MM.1S (cell line): ENCODE measurements at regions not wholly inside any gene's neighbourhood (a gene's known extent, or its start where the extent isn't known, plus 50 kb on each side); places are given as distances from the start of the nearest gene placed in this dataset.

ENCODE experiments used
- DNase-seq: peaks from one replicate; pipeline ENCODE4 v3.0.0-alpha.2; 2015
- H2AFZ ChIP-seq: fragments of 300-600 bp; sonication (generic); 2 replicates; pipeline ENCODE4 v1.6.0; 2016; ENCODE audit warnings: antibody characterized with exemption, low read length
- H3F3A ChIP-seq: fragments of 300-600 bp; sonication (generic); 2 replicates; pipeline ENCODE4 v1.6.1; 2016; ENCODE audit warnings: mild to moderate bottlenecking, antibody characterized with exemption, low read length, moderate library complexity, mixed read lengths; ENCODE audit not compliant: insufficient read depth
- H3K27ac ChIP-seq: fragments of 300-600 bp; sonication (generic); 2 replicates; pipeline ENCODE4 v1.5.1; 2016; ENCODE audit warnings: mild to moderate bottlenecking, low read length
- H3K27me3 ChIP-seq: fragments of 300-600 bp; sonication (generic); replicated peaks from 2 replicates; pipeline ENCODE4 v1.6.0; 2016; ENCODE audit warnings: low read length; ENCODE audit not compliant: insufficient read depth
- H3K36me3 ChIP-seq: fragments of 300-600 bp; sonication (generic); replicated peaks from 2 replicates; pipeline ENCODE4 v1.6.1; 2016; ENCODE audit warnings: mild to moderate bottlenecking, low read length, mixed read lengths; ENCODE audit not compliant: insufficient read depth
- H3K4me1 ChIP-seq: fragments of 300-600 bp; sonication (generic); 2 replicates; pipeline ENCODE4 v1.6.1; 2016; ENCODE audit warnings: low read length, mixed read lengths
- H3K4me2 ChIP-seq: fragments of 300-600 bp; sonication (generic); 2 replicates; pipeline ENCODE4 v1.6.0; 2016; ENCODE audit warnings: low read depth, low read length
- H3K4me3 ChIP-seq: fragments of 300-600 bp; sonication (generic); 2 replicates; pipeline ENCODE4 v1.5.1; 2016; ENCODE audit warnings: low read length, mixed read lengths
- H3K79me2 ChIP-seq: fragments of 300-600 bp; sonication (generic); 2 replicates; pipeline ENCODE4 v1.6.1; 2016; ENCODE audit warnings: mixed run types, low read length, mixed read lengths
- H3K9ac ChIP-seq: fragments of 300-600 bp; sonication (generic); 2 replicates; pipeline ENCODE4 v1.6.1; 2016; ENCODE audit warnings: low read length, mixed read lengths
- H3K9me2 ChIP-seq: fragments of 300-600 bp; sonication (generic); replicated peaks from 2 replicates; pipeline ENCODE4 v1.6.1; 2016; ENCODE audit warnings: mild to moderate bottlenecking, low read length, mixed read lengths; ENCODE audit not compliant: insufficient read depth
- H3K9me3 ChIP-seq: fragments of 300-600 bp; sonication (generic); replicated peaks from 2 replicates; pipeline ENCODE4 v1.6.1; 2016; ENCODE audit warnings: mild to moderate bottlenecking, low read length, mixed read lengths; ENCODE audit not compliant: insufficient read depth
- H4K20me1 ChIP-seq: fragments of 300-600 bp; sonication (generic); 2 replicates; pipeline ENCODE4 v1.6.1; 2016; ENCODE audit warnings: mild to moderate bottlenecking, low read length, moderate library complexity, mixed read lengths; ENCODE audit not compliant: insufficient read depth
- CTCF ChIP-seq: fragments of 300-600 bp; sonication (generic); IDR thresholded peaks from 2 replicates; pipeline ENCODE4 v1.5.1; 2016; ENCODE audit warnings: antibody characterized with exemption, low read length, mixed read lengths
- EZH2 ChIP-seq: fragments of 300-600 bp; sonication (generic); optimal IDR thresholded peaks from 2 replicates; pipeline ENCODE3; 2017; ENCODE audit warnings: low read depth, mild to moderate bottlenecking, antibody characterized with exemption, low read length, mixed read lengths
- EZH2phosphoT487 ChIP-seq: fragments of 300-600 bp; sonication (generic); IDR thresholded peaks from 2 replicates; pipeline ENCODE4 v1.6.1; 2018; ENCODE audit warnings: antibody characterized with exemption, low read length

DNA sequence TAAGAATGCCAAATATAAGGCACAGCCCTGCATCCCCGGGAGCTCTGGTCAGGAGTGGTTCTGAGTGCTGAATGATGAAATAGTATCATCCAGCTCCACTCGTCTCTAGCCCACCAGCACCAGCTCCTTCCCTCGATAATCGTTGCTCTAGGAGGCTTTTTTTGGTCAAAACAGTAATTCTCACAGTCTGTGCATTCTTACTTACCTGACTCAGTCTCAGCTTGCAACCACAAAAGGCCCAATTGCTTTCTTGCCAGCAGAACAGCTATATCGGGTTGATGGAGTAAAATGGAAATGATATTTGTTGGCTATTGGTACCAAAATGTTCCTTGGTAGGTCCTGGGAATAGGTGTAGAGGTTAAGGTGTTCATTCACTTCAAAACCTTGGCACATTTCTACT is 94.8 kb downstream of the BMP4 start:
- Histone ChIP-seq H3K79me2 (no peaks in the 10 kb centered on the region), H4K20me1 (no peaks in the 10 kb centered on the region), H3K9me2 (no peaks in the 10 kb centered on the region), H3K9me3 (no peaks in the 10 kb centered on the region), H3F3A (no peaks in the 10 kb centered on the region), H3K27ac (no peak overlapping the region), H2AFZ (no peak overlapping the region), H3K4me1 (no peaks in the 10 kb centered on the region), H3K36me3 (no peaks in the 10 kb centered on the region), H3K4me3 (no peak overlapping the region), H3K27me3 (no peaks in the 10 kb centered on the region), H3K4me2 (no peak overlapping the region), H3K9ac (no peak overlapping the region)
- TF ChIP-seq EZH2phosphoT487, result no peak
- TF ChIP-seq CTCF, result no peak
- no peak for TF ChIP-seq EZH2
- DNase-seq, result no peak

DNA sequence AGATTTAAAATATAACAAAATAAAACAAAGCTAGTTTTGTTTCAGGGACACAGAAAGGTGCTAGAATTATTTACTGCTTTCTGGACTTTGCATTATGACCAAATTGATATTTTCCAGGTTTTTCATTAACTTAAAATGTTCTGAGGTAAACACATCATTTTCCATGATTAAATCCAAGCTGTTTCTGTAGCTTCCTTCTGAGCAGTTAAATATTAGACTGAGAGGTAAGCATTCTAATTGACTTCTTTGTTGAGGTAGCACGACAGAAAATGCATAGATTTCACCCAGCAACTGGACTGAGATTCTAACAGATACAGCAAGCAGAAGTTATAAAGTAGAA is 98.3 kb downstream of the BMP4 start:
- Histone ChIP-seq H3K4me3 (no peak overlapping the region), H3K9me2 (no peaks in the 10 kb centered on the region), H3K79me2 (no peaks in the 10 kb centered on the region), H3K27ac (no peak overlapping the region), H3K9me3 (no peaks in the 10 kb centered on the region), H3F3A (no peaks in the 10 kb centered on the region), H4K20me1 (no peaks in the 10 kb centered on the region), H3K36me3 (no peaks in the 10 kb centered on the region), H3K4me1 (no peaks in the 10 kb centered on the region), H3K27me3 (no peaks in the 10 kb centered on the region), H3K9ac (no peak overlapping the region), H3K4me2 (no peak overlapping the region), H2AFZ (no peak overlapping the region)
- TF ChIP-seq EZH2, result no peak
- TF ChIP-seq EZH2phosphoT487, result no peak
- no peak for TF ChIP-seq CTCF
- no peak for DNase-seq

DNA sequence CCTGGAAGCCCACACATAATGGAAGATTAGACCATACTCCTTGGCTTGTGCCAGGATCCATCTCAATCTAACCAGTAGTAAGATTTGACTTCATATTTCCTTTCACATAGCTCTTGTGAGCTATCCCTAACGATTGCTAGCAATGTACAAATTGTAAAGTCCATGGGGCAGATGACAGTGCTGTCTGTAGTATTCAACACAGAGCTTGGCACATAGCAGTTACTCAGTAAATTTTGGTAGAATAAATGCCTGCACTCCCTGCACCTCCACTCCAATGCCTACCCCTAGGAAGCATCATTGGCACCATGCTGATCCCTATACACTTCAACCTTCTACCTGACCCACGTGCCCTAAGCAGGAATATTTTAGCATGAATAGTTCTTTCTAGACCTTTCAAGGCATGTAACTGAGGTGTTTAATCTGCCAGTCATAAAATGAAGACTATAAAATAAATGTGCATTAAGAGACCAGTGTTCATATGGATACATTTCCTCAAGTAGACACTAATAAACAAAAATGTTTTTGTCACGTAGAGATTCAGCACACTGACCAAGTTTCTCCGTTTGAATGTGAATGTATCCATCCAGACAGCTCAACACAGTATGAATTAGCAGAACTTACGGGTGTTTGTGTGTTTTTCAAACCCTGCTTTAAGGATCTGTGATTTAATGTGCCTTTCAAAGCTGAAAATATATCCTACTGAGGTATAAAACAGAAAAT is 98.8 kb downstream of the BMP4 start:
- no peaks in the 10 kb centered on the region for H3K9me2 ChIP-seq
- no peaks in the 10 kb centered on the region for H3K4me1 ChIP-seq
- no peaks in the 10 kb centered on the region for H3F3A ChIP-seq
- TF ChIP-seq EZH2phosphoT487, result no peak
- TF ChIP-seq CTCF, result no peak
- no peak for TF ChIP-seq EZH2
- no peak overlapping the region for H3K27ac ChIP-seq
- no peak overlapping the region for H2AFZ ChIP-seq
- no peaks in the 10 kb centered on the region for H3K27me3 ChIP-seq
- no peak overlapping the region for H3K9ac ChIP-seq
- no peaks in the 10 kb centered on the region for H4K20me1 ChIP-seq
- no peaks in the 10 kb centered on the region for H3K79me2 ChIP-seq
- H3K36me3 ChIP-seq, result no peaks in the 10 kb centered on the region
- no peak overlapping the region for H3K4me2 ChIP-seq
- no peak overlapping the region for H3K4me3 ChIP-seq
- no peaks in the 10 kb centered on the region for H3K9me3 ChIP-seq
- DNase-seq, result no peak
